ENCODE measurements at regions not wholly inside any gene's neighbourhood (a gene's known extent, or its start where the extent isn't known, plus 50 kb on each side); places are given as distances from the start of the nearest gene placed in this dataset.
A peak's percentile ranks its signal among the peaks of the same experiment; 100 is the strongest.

GRCh38 chrX:78886550-78886949, 58.6 kb upstream of the P2RY10 start:
- Histone ChIP-seq H3K9ac (ENCODE audit: extremely low read depth, insufficient read length, low read length) (no peak overlapping the region), H2AFZ (ENCODE audit: low read length) (no peak overlapping the region), H3K27ac (ENCODE audit: insufficient read length, low read depth, low read length) (no peak overlapping the region), H4K5ac (ENCODE audit: insufficient read length, low read depth, low read length) (no peak overlapping the region), H2BK12ac (ENCODE audit: insufficient read length, low read depth, low read length) (no peak overlapping the region), H3K4me2 (ENCODE audit: insufficient read depth, insufficient read length, low read length) (no peak overlapping the region), H2BK120ac (ENCODE audit: low read depth, low read length, poor library complexity, severe bottlenecking) (no peak overlapping the region), H3K79me2 (ENCODE audit: insufficient read depth, low read length) (no peaks in the 10 kb centered on the region), H3T11ph (ENCODE audit: low read length) (no peak overlapping the region), H2BK15ac (ENCODE audit: low read depth, low read length) (no peak overlapping the region), H3K23ac (ENCODE audit: insufficient read length, low read depth, low read length) (no peak overlapping the region), H3K4ac (ENCODE audit: low read depth, low read length) (no peak overlapping the region), H2BK20ac (ENCODE audit: low read depth, low read length, poor library complexity, severe bottlenecking) (no peak overlapping the region), H4K8ac (replicated peaks; ENCODE audit: insufficient read length, low read depth, low read length) (no peak overlapping the region), H3K56ac (ENCODE audit: insufficient read length, low read depth, low read length) (no peak overlapping the region), H2AK5ac (ENCODE audit: insufficient read length, low read length) (no peak overlapping the region), H3K4me1 (ENCODE audit: insufficient read depth, low read length) (no peaks in the 10 kb centered on the region), H3K14ac (ENCODE audit: insufficient read depth, low read length) (no peak overlapping the region), H3K27me3 (ENCODE audit: insufficient read depth, low read length) (no peaks in the 10 kb centered on the region), H3K9me3 (ENCODE audit: control insufficient read depth, low read depth, low read length) (peaks cover 17% of the 10 kb centered on the region), H3K79me1 (ENCODE audit: insufficient read depth, low read depth, low read length, poor library complexity, severe bottlenecking) (no peaks in the 10 kb centered on the region), H4K91ac (ENCODE audit: insufficient read length, low read depth, low read length) (no peak overlapping the region), H2BK5ac (ENCODE audit: insufficient read length, low read length) (no peak overlapping the region), H3K18ac (ENCODE audit: insufficient read length, low read depth, low read length) (no peak overlapping the region), H4K20me1 (ENCODE audit: control insufficient read depth, insufficient read depth, insufficient read length) (no peaks in the 10 kb centered on the region), H3K23me2 (ENCODE audit: insufficient read length, low read depth, low read length, poor library complexity, severe bottlenecking) (no peaks in the 10 kb centered on the region)
- peaks cover 66 to 77% of the 10 kb centered on the region in 2 experiments for H3K9me3 Mint-ChIP-seq
- no peaks in the 10 kb centered on the region for H3K27me3 Mint-ChIP-seq (ENCODE audit: low read depth)
- no peak overlapping the region for H3K4me3 Mint-ChIP-seq
- no peaks in the 10 kb centered on the region for H3K4me1 Mint-ChIP-seq
- peak; percentile 44; the same call in 2 of the 3 replicates for TF ChIP-seq CTCF (conservative IDR thresholded peaks at IDR 0.05)
- no peak overlapping the region for H3K27ac Mint-ChIP-seq
- H3K36me3 Mint-ChIP-seq (ENCODE audit: insufficient read depth in 1 of 3, low read depth in 3 of 3), result peaks cover 0 to 4% (median 2%) of the 10 kb centered on the region in 3 experiments; a peak in 2 of 7 replicates
- no CpG with 5 or more reads among the region's 5 CpGs for WGBS (ENCODE audit: extremely low coverage, insufficient read length, low lambda C conversion rate)
- no peak for DNase-seq
